ENCODE measurements at regions not wholly inside any gene's neighbourhood (a gene's known extent, or its start where the extent isn't known, plus 50 kb on each side); places are given as distances from the start of the nearest gene placed in this dataset.
A peak's percentile ranks its signal among the peaks of the same experiment; 100 is the strongest.
"Not testable (repeated sequence)": the region's sequence is repeated elsewhere in the genome, so short reads cannot be mapped to it uniquely, and the experiment has no call there.

- peak overlapping the region; percentile 9 to 54; a peak in 2 of 4 replicates for H4K8ac ChIP-seq (ENCODE audit: low read depth in 2 of 2, low read length in 2 of 2)
- H3K4me1 ChIP-seq (ENCODE audit: control insufficient read depth, insufficient read depth, low read length), result peaks cover 66% of the 10 kb centered on the region
- peak overlapping the region; percentile 79; the same call in 1 of the 2 replicates for H3K23ac ChIP-seq (ENCODE audit: low read depth, low read length)
- WGBS, 2 experiments (ENCODE audit: extremely low coverage in 2 of 2, insufficient read length in 1 of 2), result 50% methylated on average over 2 of the region's 7 CpGs; no CpG with 5 or more reads in 1 of the 2 experiments
- peak overlapping the region; percentile 82 for H3K18ac ChIP-seq (ENCODE audit: low read depth, low read length)
- no peak overlapping the region for H2AFZ ChIP-seq (replicated peaks; ENCODE audit: low read length, poor library complexity)
- peak overlapping the region; percentile 98 for H2AK5ac ChIP-seq (ENCODE audit: low read depth, low read length)
- H2BK5ac ChIP-seq (ENCODE audit: low read depth, low read length, poor library complexity, severe bottlenecking), result peak overlapping the region; percentile 94
- H3K14ac ChIP-seq (replicated peaks; ENCODE audit: low read depth, low read length), result peak overlapping the region; percentile 74
- H3K9me3 ChIP-seq (ENCODE audit: control insufficient read depth, insufficient read depth, low read length), result peaks cover 2% of the 10 kb centered on the region; the same call in 1 of the 2 replicates
- peak overlapping the region; percentile 89 for H2AK9ac ChIP-seq (replicated peaks; ENCODE audit: low read depth, low read length, poor library complexity)
- H3K27ac ChIP-seq (ENCODE audit: insufficient read depth, low read length), result peak overlapping the region; percentile 74
- H3K9me1 ChIP-seq (ENCODE audit: insufficient read depth, low read length), result peaks cover 37% of the 10 kb centered on the region
- DNase-seq, result peak; percentile 93
- CTCF ChIA-PET, result no interaction called here
- intact Hi-C loops (cut with micrococcal nuclease), result loop anchor here (1.0 kb wide), 1 partner anchor 31 kb away; no protein-coding TSS in a partner anchor
- peak overlapping the region; percentile 89 for H4K91ac ChIP-seq (ENCODE audit: insufficient read depth, low read depth, low read length)
- dilution Hi-C loops (cut with HindIII; ENCODE audit: low sequenced_read_pairs, unreplicated experiment), result no loop called here
- peaks cover 34 to 92% of the 10 kb centered on the region in 2 experiments for H3K79me1 ChIP-seq (ENCODE audit: low read depth in 1 of 2, low read length in 2 of 2)
- no peak overlapping the region for H3K4me3 ChIP-seq (ENCODE audit: insufficient read depth, low read depth, low read length)
- H4K5ac ChIP-seq (ENCODE audit: low read depth, low read length), result peak overlapping the region; percentile 71
- H3K36me3 ChIP-seq (ENCODE audit: control insufficient read depth, insufficient read depth, low read length), result no peaks in the 10 kb centered on the region
- in situ Hi-C loops (cut with MboI; ENCODE audit: low sequenced_read_pairs), result no loop called here
- peak overlapping the region; percentile 88 for H3K4ac ChIP-seq (ENCODE audit: low read depth, low read length)
- H3K9ac ChIP-seq (ENCODE audit: low read depth, low read length), result no peak overlapping the region
- no peak for TF ChIP-seq MXI1 (IDR thresholded peaks at IDR 0.05; ENCODE audit: borderline replicate concordance, low read depth, low read length)
- TF ChIP-seq MAZ (IDR thresholded peaks at IDR 0.05; ENCODE audit: borderline replicate concordance, low read depth, low read length), result 0 out of 2 replicates have a peak, but pooled peaks have one; percentile 11
- no peak for TF ChIP-seq RFX5 (IDR thresholded peaks at IDR 0.05; ENCODE audit: low read depth, low read length)
- peak; percentile 9; the same call in 1 of the 2 replicates for TF ChIP-seq RAD21 (IDR thresholded peaks at IDR 0.05; ENCODE audit: low read length)
- peak; percentile 52 for TF ChIP-seq FOS (IDR thresholded peaks at IDR 0.05; ENCODE audit: low read depth, low read length)
- peak; percentile 89 for TF ChIP-seq BHLHE40 (IDR thresholded peaks at IDR 0.05; ENCODE audit: low read depth, low read length)
- H3K56ac ChIP-seq (ENCODE audit: extremely low read depth, insufficient read depth, low read length), result no peak overlapping the region
- peak overlapping the region; percentile 87; the same call in 2 of the 3 replicates for H2BK15ac ChIP-seq (ENCODE audit: low read depth, low read length)
- POLR2A ChIA-PET (ENCODE audit: unreplicated experiment), result interaction anchor here (1.2 kb wide), 1 partner anchor 12 kb away, joined by 4 read pairs; no protein-coding TSS in a partner anchor
- peak overlapping the region; percentile 90 for H2BK20ac ChIP-seq (ENCODE audit: low read depth, low read length)
- H2BK120ac ChIP-seq (ENCODE audit: low read depth, low read length), result peak overlapping the region; percentile 88
- no peak overlapping the region for H3K4me2 ChIP-seq (ENCODE audit: low read depth, low read length)
- ATAC-seq (ENCODE audit: low read depth), result no peak
- no peaks in the 10 kb centered on the region for H3K27me3 ChIP-seq (ENCODE audit: control insufficient read depth, insufficient read depth, low read length)
- peaks cover 22% of the 10 kb centered on the region for H4K20me1 ChIP-seq (ENCODE audit: insufficient read depth, low read length)
- no TSS peak for BruUV-seq (replicated peaks)
Observed at GRCh38 chr16:85204242-85205010, 92.2 kb upstream of the CIBAR2 start.

- H3K4ac ChIP-seq (ENCODE audit: low read depth, low read length), result peak overlapping the region; percentile 94
- H3K27me3 ChIP-seq (ENCODE audit: control insufficient read depth, insufficient read depth, low read length); H4K5ac ChIP-seq (ENCODE audit: low read depth, low read length); intact Hi-C loops (cut with micrococcal nuclease); in situ Hi-C loops (cut with MboI; ENCODE audit: low sequenced_read_pairs); DNase-seq; H3K56ac ChIP-seq (ENCODE audit: extremely low read depth, insufficient read depth, low read length); H3K36me3 ChIP-seq (ENCODE audit: control insufficient read depth, insufficient read depth, low read length); H3K9ac ChIP-seq (ENCODE audit: low read depth, low read length); POLR2A ChIA-PET (ENCODE audit: unreplicated experiment); H2AFZ ChIP-seq (replicated peaks; ENCODE audit: low read length, poor library complexity); H3K9me3 ChIP-seq (ENCODE audit: control insufficient read depth, insufficient read depth, low read length); H3K23ac ChIP-seq (ENCODE audit: low read depth, low read length); BruUV-seq (replicated peaks); H3K18ac ChIP-seq (ENCODE audit: low read depth, low read length); H3K4me2 ChIP-seq (ENCODE audit: low read depth, low read length); H3K4me3 ChIP-seq (ENCODE audit: insufficient read depth, low read depth, low read length); ATAC-seq (ENCODE audit: low read depth); CTCF ChIA-PET; dilution Hi-C loops (cut with HindIII; ENCODE audit: low sequenced_read_pairs, unreplicated experiment): not testable (repeated sequence)
- H2BK120ac ChIP-seq (ENCODE audit: low read depth, low read length), result peak overlapping the region; percentile 50
- peak overlapping the region; percentile 51 for H4K91ac ChIP-seq (ENCODE audit: insufficient read depth, low read depth, low read length)
- H4K8ac ChIP-seq (ENCODE audit: low read depth in 2 of 2, low read length in 2 of 2), result peak overlapping the region; percentile 2 to 83; a peak in 2 of 4 replicates
- H2BK5ac ChIP-seq (ENCODE audit: low read depth, low read length, poor library complexity, severe bottlenecking), result peak overlapping the region; percentile 73
- peaks cover 30 to 92% of the 10 kb centered on the region in 2 experiments for H3K79me1 ChIP-seq (ENCODE audit: low read depth in 1 of 2, low read length in 2 of 2)
- H2BK15ac ChIP-seq (ENCODE audit: low read depth, low read length), result peak overlapping the region; percentile 12; the same call in 1 of the 3 replicates
- H3K9me1 ChIP-seq (ENCODE audit: insufficient read depth, low read length), result peaks cover 35% of the 10 kb centered on the region
- peak overlapping the region; percentile 82 for H2BK20ac ChIP-seq (ENCODE audit: low read depth, low read length)
- peaks cover 29% of the 10 kb centered on the region for H4K20me1 ChIP-seq (ENCODE audit: insufficient read depth, low read length)
- H3K4me1 ChIP-seq (ENCODE audit: control insufficient read depth, insufficient read depth, low read length), result peaks cover 65% of the 10 kb centered on the region
- H2AK9ac ChIP-seq (replicated peaks; ENCODE audit: low read depth, low read length, poor library complexity), result peak overlapping the region; percentile 73
- peak overlapping the region; percentile 45; the same call in 1 of the 2 replicates for H3K27ac ChIP-seq (ENCODE audit: insufficient read depth, low read length)
- H3K14ac ChIP-seq (replicated peaks; ENCODE audit: low read depth, low read length), result peak overlapping the region; percentile 6
- H2AK5ac ChIP-seq (ENCODE audit: low read depth, low read length), result peak overlapping the region; percentile 51
- WGBS, 2 experiments (ENCODE audit: extremely low coverage in 2 of 2, insufficient read length in 1 of 2), result no CpG with 5 or more reads among the region's 6 CpGs
Observed at GRCh38 chr16:85205257-85205656, 93.0 kb upstream of the CIBAR2 start.

All from IMR-90 (cell line).